NCI-H460 (cell line): ENCODE measurements at regions not wholly inside any gene's neighbourhood (a gene's known extent, or its start where the extent isn't known, plus 50 kb on each side); places are given as distances from the start of the nearest gene placed in this dataset.

Experiments used
- DNase-seq: peaks from one replicate; pipeline ENCODE4 v3.0.0-alpha.2; 2016; ENCODE audit warnings: low read depth; ENCODE audit errors: extremely low read depth

DNA sequence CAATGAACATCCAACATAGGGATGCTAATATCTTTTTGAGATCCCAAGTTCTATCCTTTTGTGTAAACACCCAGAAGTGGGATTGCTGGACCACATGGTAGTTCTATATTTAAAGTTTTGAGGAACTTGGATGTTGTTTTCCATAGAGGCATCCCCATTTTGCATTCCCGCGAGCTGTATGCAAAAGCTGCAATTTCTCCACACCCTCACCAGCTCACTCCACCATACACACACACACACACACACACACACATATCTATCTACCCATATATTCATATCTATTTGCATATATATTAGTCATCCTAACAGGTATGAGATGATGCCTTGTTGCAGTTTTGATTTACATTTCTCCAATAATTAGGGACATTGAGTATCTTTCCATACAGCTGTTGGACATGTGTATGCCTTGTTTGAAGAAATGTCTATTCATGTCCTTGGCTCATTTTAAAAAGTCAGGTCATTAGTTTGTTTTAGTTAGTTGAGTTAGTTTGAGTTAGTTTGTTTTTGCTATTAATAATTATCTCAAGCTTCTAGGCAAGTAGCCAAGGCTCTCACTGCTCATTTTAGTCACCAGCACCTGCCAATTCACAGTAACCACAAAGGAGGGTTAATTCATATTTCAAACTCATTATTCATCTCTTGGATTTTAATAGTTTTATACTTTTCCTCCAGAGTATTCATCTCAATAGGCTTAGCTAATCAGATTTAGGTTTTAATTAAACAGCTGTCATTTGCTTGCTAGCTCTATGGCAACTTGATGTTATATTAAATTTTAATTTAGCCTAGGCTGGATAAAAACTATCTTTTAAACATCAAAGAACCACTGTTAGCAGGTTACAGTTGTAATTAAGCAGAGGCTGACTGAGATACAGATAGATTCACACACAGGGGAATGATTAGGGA lies 1435.9 kb upstream of the TMEM132C start:
- DNase-seq: no peak

DNA sequence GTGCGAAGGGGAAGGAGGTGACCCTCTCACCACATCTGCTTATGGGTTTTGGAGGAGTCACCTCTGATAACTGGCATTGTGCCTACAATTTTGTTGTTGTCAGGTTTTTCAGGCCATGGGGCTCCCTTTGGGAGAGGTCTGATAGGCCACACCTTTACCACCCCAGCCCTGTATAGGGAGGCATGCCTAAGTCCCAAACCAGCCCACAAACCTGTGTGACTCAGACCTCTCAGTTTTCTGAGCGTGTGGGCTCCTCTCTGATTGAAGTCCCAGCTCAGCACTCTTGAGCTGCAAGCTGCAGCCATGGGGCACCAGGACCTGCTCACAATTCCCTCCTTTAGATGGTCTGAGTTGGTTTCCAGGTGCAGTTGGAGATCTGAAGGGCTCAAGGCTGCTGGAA lies 1429.3 kb upstream of the TMEM132C start:
- DNase-seq: no peak

DNA sequence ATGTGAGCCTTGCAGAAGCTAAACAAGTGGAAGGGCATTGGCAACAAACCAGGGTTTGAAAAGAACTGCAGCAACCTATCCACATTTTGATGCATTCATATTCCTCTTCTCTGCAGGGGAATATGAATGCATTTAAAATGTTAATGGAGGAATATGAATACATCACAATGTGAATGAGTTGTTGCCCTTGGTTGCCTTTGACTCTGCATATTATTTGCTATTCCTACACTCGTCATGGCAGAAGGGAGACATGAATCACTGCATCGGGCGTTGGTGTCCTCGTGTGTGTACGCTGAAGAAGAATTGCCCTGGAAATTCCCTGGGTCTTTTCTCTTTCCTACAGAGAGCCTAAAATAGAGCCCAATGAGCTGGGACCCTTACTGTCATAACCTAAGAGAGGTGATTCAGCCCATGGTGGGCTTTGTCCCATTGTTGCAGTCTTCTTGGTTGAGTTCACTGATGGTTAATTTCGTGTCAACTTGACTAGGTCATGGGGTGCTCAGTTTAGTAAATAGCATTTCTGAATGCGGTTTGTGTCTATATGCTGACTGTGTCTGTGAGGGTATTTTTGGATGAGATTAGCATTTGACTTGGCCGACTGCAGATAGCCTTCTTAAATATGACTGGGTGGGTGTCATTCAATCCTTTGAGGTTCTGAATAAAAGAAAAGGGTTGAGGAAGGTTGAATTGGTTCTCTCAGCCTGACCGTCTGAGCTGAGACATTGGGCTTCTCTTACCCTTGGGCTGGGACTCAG lies 1422.9 kb upstream of the TMEM132C start:
- no peak for DNase-seq

DNA sequence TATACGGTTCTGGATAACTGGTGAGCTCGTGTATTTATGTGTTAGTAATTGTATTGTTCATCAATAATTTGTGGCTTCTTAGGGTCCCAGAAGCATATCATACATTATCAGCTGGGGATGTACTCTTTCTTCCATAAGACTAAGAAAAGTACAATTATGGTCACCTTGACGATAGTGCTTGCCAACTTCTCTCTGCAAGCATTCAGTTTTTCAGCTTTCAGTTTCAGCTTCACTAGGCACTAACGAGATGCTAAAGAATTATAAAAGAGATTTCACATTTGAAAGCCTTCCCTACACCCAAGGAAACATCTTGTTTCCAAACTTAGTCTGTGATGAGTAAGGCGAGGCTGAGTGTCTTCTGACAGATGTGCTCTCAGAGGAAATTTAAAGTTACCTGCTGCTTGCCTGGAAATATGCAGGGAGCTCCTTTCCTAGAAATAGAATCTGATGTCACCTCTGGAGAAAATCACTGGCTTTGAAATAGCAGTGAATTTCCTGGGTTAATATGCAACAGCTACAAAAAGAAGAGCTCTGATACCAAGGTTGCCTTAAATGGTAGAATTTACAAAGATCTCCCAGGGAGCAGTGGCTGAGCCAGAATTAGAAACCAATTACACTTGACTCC lies 1419.9 kb upstream of the TMEM132C start:
- no peak for DNase-seq

DNA sequence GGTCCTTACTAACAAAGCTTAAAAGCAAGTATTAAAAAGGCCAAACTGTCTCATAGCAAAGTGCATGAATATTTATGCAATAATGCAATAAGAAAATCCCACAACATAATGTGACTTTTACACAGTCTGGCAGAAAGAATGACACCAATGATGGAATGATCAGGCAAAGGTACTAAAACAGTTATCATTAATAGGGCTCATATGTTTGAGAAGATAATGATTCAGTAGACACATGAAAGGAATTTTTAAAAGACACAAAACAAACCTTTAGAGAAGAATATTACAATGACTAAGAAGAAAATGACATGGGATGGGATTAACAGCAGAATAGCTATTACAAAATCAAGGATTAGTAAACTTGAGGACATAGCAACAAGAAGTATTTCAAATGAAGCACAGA lies 1411.2 kb upstream of the TMEM132C start:
- no peak for DNase-seq

DNA sequence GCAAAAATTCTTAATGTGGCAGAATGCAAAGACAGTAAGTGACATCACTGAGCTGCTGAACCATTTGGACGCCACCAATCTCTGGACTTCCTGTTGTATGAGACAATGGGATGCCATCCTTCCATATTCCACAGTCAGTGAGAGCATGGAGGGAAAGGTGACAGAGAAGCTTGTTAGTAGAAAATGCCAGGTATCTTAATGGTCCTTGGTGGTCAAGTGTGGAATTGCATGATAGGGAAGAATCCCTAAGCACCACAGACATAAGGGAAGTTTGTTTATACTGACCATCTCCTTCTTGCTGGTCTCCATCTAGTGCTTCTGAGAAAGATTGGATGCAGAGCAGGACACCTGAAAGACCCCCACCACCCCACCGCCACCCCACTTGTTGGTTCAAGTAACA lies 1410.0 kb upstream of the TMEM132C start:
- DNase-seq: no peak

DNA sequence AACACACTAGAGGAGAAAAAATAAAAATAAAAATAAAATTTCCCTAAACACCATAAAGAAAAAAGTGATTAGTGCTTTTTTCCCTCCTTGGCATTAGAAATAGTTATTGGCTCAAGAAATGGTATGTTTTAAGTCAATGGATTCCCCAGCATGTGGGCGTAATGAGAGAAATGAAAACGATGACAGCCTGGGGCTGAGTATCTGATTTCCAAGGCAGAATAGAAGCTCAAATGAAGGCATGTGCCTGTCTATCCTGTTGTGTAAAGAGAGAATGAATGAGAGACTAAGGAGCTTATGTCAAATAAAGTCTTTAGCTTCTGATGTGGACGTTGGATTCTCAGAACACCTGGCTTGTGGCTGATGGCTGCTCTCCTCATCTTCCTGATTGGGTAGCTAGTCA lies 1408.4 kb upstream of the TMEM132C start:
- no peak for DNase-seq

DNA sequence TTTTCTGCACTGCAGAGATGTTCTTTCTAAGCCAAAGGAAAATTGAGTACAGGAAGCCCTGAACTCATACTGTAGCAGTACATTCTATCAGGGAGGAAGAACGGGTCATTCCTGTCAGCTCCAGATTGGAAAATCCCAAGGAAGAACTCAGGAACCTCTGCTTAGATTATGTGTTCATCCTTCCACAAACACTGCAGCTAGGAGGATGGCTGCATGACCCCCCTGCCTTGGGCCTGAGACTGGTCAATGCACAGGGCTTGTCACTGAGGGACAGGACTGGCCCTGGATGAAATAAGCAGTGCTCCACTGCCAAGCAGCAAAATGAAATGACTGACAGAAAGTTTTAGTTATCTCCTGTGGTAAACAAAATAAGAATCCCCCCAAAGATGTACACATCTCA lies 1406.8 kb upstream of the TMEM132C start:
- DNase-seq: no peak

DNA sequence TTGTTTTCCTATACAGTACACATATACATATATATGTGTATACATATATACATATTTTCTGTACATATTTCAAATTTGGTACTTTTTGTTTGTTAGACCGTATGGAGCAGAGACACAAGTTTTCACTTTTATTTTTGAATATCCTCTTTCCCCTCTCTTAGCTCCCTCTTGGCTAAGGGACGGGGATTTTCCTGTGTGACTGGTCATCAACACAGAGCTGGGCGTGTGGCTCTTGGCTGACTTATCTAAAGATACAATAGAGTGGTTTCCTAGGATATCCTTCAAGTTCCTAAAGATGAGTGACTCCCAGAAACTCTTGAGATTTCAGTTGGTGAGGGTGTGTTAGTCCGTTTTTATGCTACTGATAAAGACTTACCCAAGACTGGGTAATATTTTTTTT lies 1404.5 kb upstream of the TMEM132C start:
- DNase-seq: no peak

DNA sequence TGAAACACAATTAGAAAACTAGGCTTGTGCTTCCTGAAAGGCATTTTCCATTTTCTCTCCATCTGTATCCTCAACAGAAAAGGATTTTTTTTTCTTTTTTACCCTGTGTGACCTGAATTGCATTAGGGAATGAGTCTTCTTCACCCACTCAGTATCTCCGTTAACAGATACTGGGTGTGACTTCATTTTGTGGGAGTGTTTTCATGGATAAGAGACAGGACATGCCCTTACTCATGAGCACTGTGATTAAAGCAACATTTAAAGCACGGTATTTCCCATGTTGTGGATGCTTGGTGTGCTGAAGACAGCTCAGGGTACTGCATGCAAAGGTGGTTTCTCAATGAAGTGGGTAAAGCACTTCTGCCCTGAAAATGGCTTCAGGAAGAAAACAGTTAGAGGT lies 1397.3 kb upstream of the TMEM132C start:
- DNase-seq: no peak

DNA sequence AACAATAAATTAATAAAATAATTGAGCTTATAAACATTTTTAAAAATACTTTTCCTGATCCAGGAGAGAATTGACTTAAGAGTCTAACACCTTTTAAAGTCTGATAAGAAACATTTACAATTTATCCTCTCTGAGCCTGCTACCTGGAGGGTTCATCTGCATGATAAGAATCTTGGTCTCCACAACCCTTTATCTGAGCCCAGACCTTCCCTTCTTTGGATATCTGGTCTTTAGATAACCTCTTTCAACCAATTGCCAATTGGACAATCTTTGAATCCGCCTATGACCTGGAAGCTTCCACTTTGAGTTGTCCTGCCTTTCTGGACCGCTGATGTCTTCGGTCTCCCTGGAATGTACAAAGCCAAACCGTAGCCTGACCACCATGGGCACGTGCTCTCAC lies 1393.3 kb upstream of the TMEM132C start:
- DNase-seq: no peak

DNA sequence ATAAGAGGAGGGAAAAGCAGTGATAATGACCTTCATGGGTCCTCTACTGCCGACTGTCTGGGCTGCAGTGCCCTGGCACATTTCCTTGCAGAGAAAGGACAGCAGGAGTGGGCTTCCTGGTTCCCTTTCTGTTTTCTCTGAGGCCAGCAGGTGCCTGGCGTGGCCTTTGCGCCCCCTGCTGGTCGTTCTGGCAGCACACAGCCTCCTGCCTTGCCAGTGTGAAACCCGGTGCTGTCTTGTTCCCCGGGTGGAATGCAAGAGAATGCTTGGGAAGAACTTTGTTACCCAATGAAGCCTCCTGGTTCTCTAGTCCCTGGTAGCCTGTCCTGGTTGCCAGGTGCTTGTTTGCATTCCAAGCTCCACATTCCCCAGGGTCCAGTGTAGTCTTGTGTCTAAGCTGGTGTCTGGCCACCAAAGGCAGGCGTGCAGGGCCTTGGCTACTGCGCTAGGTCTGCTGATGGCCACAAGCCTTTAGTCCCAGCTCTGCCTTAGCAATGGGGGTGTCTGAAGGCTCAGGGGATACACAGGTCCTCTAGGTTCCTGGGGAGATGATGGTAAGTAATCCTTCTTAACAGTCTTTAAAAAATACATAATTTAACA lies 1392.4 kb upstream of the TMEM132C start:
- peak; percentile 35 for DNase-seq

DNA sequence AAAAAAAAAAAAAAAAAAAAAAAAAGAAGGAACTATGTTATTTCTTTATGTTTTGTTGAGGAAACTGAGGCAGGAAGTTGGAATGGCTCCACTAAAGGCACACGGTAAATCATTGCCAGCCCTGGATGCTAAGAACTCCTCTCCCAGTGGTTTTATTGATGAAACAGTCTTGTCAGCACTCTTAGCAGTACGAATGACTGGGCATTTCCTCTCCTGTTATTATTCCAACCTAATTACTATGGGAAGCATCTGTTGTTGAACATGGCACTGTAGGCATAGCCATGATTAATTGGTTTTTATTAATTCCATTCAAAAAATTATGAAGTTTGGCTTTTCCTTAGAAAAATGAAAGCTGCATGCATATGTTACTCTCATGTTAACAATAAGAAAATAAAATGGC lies 1387.1 kb upstream of the TMEM132C start:
- DNase-seq: no peak

DNA sequence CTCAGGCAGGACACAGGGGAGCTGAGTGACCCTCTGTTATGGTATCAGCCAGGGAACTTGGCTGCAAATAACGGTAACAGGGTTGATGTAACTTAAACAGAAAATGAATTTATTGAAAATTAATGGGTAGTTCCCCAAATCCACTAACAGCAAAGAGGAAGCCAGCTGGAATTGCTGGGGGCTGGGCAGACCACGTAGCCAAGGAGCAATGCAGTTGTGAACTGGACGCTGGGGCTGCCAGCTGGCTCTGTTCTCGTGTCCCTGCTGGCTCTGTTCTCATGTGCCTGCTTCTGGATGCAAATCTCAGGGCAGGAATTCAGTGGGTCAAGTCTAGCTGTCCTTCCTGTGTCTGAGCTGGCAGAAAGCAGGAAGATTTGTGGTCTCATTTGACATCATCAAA lies 1383.3 kb upstream of the TMEM132C start:
- DNase-seq: no peak

DNA sequence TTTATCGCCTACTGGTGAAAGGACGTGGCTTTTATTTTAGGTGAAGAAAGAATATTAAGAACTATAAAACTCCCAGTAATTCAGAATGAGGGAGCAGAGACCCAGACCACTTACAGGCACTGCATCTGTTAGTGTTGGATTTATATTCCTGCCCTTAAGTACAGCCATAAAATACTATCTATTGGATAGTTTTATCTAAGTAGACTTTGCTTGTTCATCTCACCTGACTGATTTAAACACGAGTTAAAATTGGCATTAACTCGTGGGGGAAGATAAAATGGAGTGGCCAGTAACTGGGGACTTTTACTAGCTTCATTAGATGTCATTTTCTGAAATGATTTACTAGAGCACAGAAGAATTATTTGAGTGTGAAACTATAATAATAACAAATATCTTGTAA lies 1377.5 kb upstream of the TMEM132C start:
- no peak for DNase-seq

DNA sequence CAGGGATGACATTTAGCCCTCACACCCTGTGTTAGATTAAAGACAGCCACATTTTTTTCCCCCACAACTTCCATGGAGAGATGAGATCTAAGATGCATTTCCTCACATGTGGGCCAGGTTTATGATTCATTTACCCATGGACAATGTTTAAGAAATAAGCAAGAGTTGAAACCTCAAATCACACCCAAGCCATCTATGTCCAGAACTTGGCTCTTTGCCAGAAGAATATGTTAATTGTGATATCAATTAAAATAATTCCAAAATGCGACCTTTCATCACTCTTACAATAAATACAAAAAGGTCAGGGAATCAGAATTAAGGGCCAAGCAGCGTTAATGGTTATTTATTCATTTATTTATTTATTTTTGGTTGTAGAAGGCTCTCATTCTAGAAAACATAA lies 1376.9 kb upstream of the TMEM132C start:
- no peak for DNase-seq

DNA sequence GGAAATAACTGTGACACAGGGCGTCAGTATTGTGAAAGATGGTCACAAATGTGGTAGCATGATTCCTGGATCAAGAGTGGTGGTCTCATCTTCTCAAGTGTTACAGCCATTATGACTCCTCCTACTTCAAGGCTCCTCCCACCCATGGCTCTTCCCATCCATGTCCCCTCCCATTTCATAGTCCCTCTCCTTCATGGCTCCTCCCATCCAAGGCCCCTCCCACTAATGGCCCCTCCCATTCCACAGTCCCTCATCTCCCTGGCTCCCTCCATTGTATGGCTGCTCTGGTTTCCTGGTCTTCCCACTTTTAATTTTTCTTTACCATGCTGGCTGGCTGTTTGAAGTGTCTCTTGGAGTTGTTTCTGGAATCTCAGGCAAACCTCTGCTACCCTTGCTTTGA lies 1375.2 kb upstream of the TMEM132C start:
- no peak for DNase-seq

DNA sequence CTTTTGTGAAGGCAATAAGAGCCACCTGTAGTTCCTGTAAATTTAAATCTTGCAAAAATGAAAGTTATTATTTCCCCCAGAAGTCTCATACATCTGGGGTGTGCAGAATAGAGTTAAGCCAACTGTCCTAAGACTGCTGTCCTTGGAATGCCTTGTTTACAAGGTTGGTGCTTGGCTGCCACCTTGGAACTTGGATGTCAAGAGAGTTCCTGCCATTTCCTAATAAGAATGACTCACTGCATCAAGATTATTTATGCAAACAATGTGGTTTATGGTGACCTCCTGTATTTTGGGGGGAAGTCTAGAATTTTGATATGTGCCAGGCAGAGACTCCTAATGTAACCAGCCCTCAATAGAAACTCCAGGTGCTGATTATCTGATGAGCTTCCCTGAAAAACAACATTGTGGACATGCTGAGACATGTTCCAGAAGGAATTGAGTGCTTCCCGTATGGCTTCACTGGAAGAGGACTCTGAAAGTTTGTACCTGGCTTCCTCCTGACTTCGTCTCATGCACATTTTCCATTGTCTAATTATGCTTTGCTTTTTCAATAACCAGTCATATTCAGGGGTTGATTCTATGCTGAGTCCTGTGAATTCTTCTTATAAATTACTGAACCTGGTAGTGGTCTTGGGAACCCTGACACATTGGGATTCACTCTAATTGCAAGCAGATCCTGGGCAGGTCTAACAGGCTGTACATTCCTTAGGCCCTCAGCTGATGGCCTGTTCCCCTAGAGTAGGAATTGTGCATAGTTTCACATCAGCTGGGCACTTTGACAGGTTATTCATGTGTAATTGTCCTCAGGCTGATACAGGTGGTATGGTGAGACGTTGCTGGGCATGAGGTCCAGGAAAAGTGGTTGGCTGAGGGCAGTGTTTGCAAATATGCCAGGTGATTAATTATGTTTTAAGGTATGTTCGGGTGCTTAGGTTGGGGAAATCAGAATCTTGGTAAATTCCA lies 1370.7 kb upstream of the TMEM132C start:
- no peak for DNase-seq

DNA sequence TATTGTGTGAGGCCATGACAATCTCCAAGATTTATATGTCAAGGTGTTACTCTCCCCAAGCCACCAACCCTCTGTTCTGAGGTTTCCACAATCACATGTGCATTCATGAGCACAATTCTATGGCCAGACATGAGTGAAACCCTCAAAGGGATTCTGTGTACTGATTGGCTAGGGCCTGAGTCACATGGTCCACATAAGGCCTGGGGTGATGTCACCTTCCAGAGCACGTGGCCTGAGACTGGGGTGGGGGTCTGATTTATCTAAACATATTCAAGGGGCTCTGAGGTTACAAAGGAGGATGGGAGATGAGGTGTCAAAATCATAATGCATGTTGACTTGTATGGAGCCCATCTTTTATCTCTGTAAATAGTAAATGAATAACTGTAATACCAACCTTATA lies 1369.9 kb upstream of the TMEM132C start:
- no peak for DNase-seq

DNA sequence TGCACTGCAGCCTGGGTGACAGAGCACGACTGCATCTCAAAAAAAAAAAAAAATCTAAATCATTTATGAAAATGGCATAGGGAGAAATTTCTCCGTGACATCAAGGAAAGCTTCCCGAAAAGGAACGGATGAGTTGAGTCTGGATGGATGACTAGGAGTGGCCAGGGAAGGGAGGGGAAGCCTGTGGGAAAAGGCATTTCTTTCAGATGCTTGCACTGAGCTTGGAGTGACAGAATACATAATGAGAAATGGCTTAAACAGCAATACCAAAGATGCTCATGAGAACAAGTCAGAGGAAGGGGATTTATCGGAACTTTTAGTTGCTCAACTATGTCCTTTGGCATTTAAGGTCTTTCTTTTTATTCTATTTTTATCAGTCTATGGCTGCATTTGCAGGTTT lies 1369.2 kb upstream of the TMEM132C start:
- no peak for DNase-seq
